GM23338 (cell line): ENCODE measurements at regions not wholly inside any gene's neighbourhood (a gene's known extent, or its start where the extent isn't known, plus 50 kb on each side); places are given as distances from the start of the nearest gene placed in this dataset.

Source experiments
- ATAC-seq: fragments of 200-7000 bp; cut with Tn5 transposase; 3 replicates; pipeline ENCODE4 v1.9.1; 2020
- DNase-seq: peaks from one replicate; pipeline ENCODE4 v3.0.0-alpha.2; 2015; ENCODE audit warnings: low spot score
- H2AFZ ChIP-seq: fragments of 200-600 bp; sonication (generic); 2 replicates; pipeline ENCODE4 v1.8.0; 2016; ENCODE audit warnings: antibody characterized with exemption, mild to moderate bottlenecking, moderate library complexity
- H3F3A ChIP-seq: fragments of 200-600 bp; sonication (generic); replicated peaks from 2 replicates; pipeline ENCODE4 v1.8.0; 2017; ENCODE audit warnings: antibody characterized with exemption, mixed run types, low read depth
- H3K27ac ChIP-seq: fragments of 200-600 bp; sonication (generic); 2 replicates; pipeline ENCODE4 v1.6.1; 2016; ENCODE audit warnings: low read depth
- H3K27me3 ChIP-seq: fragments of 200-600 bp; sonication (generic); 2 replicates; pipeline ENCODE4 v1.8.0; 2016; ENCODE audit warnings: mild to moderate bottlenecking, mixed run types, moderate library complexity; ENCODE audit not compliant: insufficient read depth
- H3K36me3 ChIP-seq: fragments of 200-600 bp; sonication (generic); 2 replicates; pipeline ENCODE4 v1.8.0; 2016; ENCODE audit warnings: mild to moderate bottlenecking; ENCODE audit not compliant: insufficient read depth
- H3K4me1 ChIP-seq: fragments of 200-600 bp; sonication (generic); 2 replicates; pipeline ENCODE4 v1.8.0; 2016; ENCODE audit warnings: mild to moderate bottlenecking, moderate library complexity; ENCODE audit not compliant: insufficient read depth
- H3K4me2 ChIP-seq: fragments of 200-600 bp; sonication (generic); 2 replicates; pipeline ENCODE4 v1.7.1; 2017; ENCODE audit warnings: mixed run types
- H3K4me3 ChIP-seq: fragments of 200-600 bp; sonication (generic); 2 replicates; pipeline ENCODE4 v1.6.1; 2016; ENCODE audit warnings: mixed run types
- H3K79me2 ChIP-seq: fragments of 200-600 bp; sonication (generic); replicated peaks from 2 replicates; pipeline ENCODE4 v1.8.0; 2017; ENCODE audit warnings: mild to moderate bottlenecking; ENCODE audit not compliant: insufficient read depth
- H3K9me2 ChIP-seq: fragments of 200-600 bp; sonication (generic); 2 replicates; pipeline ENCODE4 v1.8.0; 2017; ENCODE audit not compliant: insufficient read depth
- H4K20me1 ChIP-seq: fragments of 200-600 bp; sonication (generic); replicated peaks from 2 replicates; pipeline ENCODE4 v1.8.0; 2017; ENCODE audit warnings: mild to moderate bottlenecking; ENCODE audit not compliant: insufficient read depth
- H3K27ac Mint-ChIP-seq: 2 replicates; pipeline ENCODE4 v1.8.0; 2020; ENCODE audit warnings: inconsistent platforms, mild to moderate bottlenecking, moderate library complexity, mixed read lengths
- H3K27me3 Mint-ChIP-seq: 3 replicates; pipeline ENCODE4 v1.8.0; 2022; ENCODE audit warnings: low read depth, mild to moderate bottlenecking, moderate library complexity, mixed read lengths, inconsistent platforms; ENCODE audit not compliant: insufficient read depth, poor library complexity
- H3K36me3 Mint-ChIP-seq: 3 replicates; pipeline ENCODE4 v1.8.0; 2021; ENCODE audit warnings: low read depth, mild to moderate bottlenecking, inconsistent platforms, moderate library complexity, mixed read lengths
- H3K4me1 Mint-ChIP-seq: 3 replicates; pipeline ENCODE4 v1.8.0; 2020; ENCODE audit warnings: mild to moderate bottlenecking, inconsistent platforms, mixed read lengths
- H3K4me3 Mint-ChIP-seq: 3 replicates; pipeline ENCODE4 v1.8.0; 2021; ENCODE audit warnings: moderate library complexity, mild to moderate bottlenecking, inconsistent platforms, mixed read lengths
- H3K9me3 Mint-ChIP-seq: 3 replicates; pipeline ENCODE4 v1.8.0; 2020; ENCODE audit warnings: moderate library complexity, mild to moderate bottlenecking, inconsistent platforms, mixed read lengths
- CREB1 ChIP-seq: fragments of 250-450 bp; sonication (Bioruptor Pico); IDR thresholded peaks from 2 replicates; pipeline ENCODE4 v1.5.0; 2020; ENCODE audit warnings: low read depth, mild to moderate bottlenecking, moderate library complexity
- CTCF ChIP-seq, 2 experiments: fragments of 200-600 bp in 1 of 2; sonication (generic) in 1 of 2; conservative IDR thresholded peaks; 2 replicates each; pipeline versions ENCODE4 v1.5.1 to v1.6.1; 2016 to 2017; ENCODE audit warnings: antibody characterized with exemption in 2 of 2, low read depth in 2 of 2, mild to moderate bottlenecking in 2 of 2, moderate library complexity in 1 of 2
- ETS1 ChIP-seq: IDR thresholded peaks from 2 replicates; pipeline ENCODE4 v1.6.1; 2016; ENCODE audit warnings: antibody characterized with exemption
- EZH2 ChIP-seq: fragments of 200-600 bp; sonication (generic); IDR thresholded peaks from one replicate; pipeline ENCODE4 v1.8.0; 2017; ENCODE audit warnings: antibody characterized with exemption, mild to moderate bottlenecking, low read depth; ENCODE audit not compliant: unreplicated experiment
- JUNB ChIP-seq: IDR thresholded peaks from one replicate; pipeline ENCODE4 v1.6.1; 2016; ENCODE audit warnings: antibody characterized with exemption; ENCODE audit not compliant: unreplicated experiment
- ZNF114 ChIP-seq: fragments of 250-450 bp; sonication (Bioruptor Pico); IDR thresholded peaks from 2 replicates; pipeline ENCODE4 v1.5.0; 2020; ENCODE audit warnings: mild to moderate bottlenecking, moderate library complexity
- ZNF331 ChIP-seq: fragments of 250-450 bp; sonication (Bioruptor Pico); IDR thresholded peaks from 2 replicates; pipeline ENCODE4 v1.5.0; 2020; ENCODE audit warnings: low read depth, mild to moderate bottlenecking, moderate library complexity
- ZNF462 ChIP-seq: fragments of 250-450 bp; sonication (Bioruptor Pico); IDR thresholded peaks from 2 replicates; pipeline ENCODE4 v1.5.0; 2020; ENCODE audit warnings: mild to moderate bottlenecking, moderate library complexity

- Mint-ChIP-seq H3K27ac (no peak overlapping the region), H3K4me1 (0 out of 3 replicates have a peak, but pooled peaks cover 2% of the 10 kb centered on the region), H3K27me3 (peaks cover 2% of the 10 kb centered on the region), H3K36me3 (no peaks in the 10 kb centered on the region), H3K4me3 (no peak overlapping the region), H3K9me3 (no peaks in the 10 kb centered on the region)
- Histone ChIP-seq H4K20me1 (no peaks in the 10 kb centered on the region), H2AFZ (0 out of 2 replicates have a peak overlapping the region, but pooled peaks have one; percentile 64), H3K4me2 (no peak overlapping the region), H3K36me3 (no peaks in the 10 kb centered on the region), H3K9me2 (no peaks in the 10 kb centered on the region), H3K27ac (no peak overlapping the region), H3K79me2 (no peaks in the 10 kb centered on the region), H3K4me3 (no peak overlapping the region), H3K27me3 (no peaks in the 10 kb centered on the region), H3F3A (no peaks in the 10 kb centered on the region), H3K4me1 (peaks cover 3% of the 10 kb centered on the region)
- DNase-seq (no peak), ATAC-seq (no peak)
- TF ChIP-seq JUNB (no peak), ZNF331 (CRISPR knock-in tag) (no peak), EZH2 (no peak), CTCF (conservative IDR thresholded peaks at IDR 0.05; ENCODE audit: low read depth in 2 of 2) (no peak), CREB1 (CRISPR knock-in tag) (no peak), ETS1 (no peak), ZNF114 (no peak)
Observed at GRCh38 chr9:82613498-82613897, 449.4 kb downstream of the RASEF start.

GRCh38 chr9:82616545-82616944, 446.4 kb downstream of the RASEF start:
- H3K79me2 ChIP-seq, result no peaks in the 10 kb centered on the region
- H3K4me1 ChIP-seq, result no peaks in the 10 kb centered on the region
- TF ChIP-seq JUNB, result no peak
- no peak for TF ChIP-seq ZNF462
- no peak for TF ChIP-seq ZNF331 (CRISPR knock-in tag)
- no peak for TF ChIP-seq CREB1 (CRISPR knock-in tag)
- H3K4me3 ChIP-seq, result no peak overlapping the region
- H3K36me3 Mint-ChIP-seq, result no peaks in the 10 kb centered on the region
- no peaks in the 10 kb centered on the region for H3K27me3 ChIP-seq
- H3K9me2 ChIP-seq, result no peaks in the 10 kb centered on the region
- no peak overlapping the region for H3K27ac ChIP-seq
- no peaks in the 10 kb centered on the region for H3F3A ChIP-seq
- H2AFZ ChIP-seq, result peak overlapping the region; percentile 52
- H3K4me3 Mint-ChIP-seq, result no peak overlapping the region
- no peak overlapping the region for H3K4me2 ChIP-seq
- no peaks in the 10 kb centered on the region for H3K9me3 Mint-ChIP-seq
- no peaks in the 10 kb centered on the region for H4K20me1 ChIP-seq
- ATAC-seq, result no peak
- H3K27ac Mint-ChIP-seq, result no peak overlapping the region
- no peaks in the 10 kb centered on the region for H3K4me1 Mint-ChIP-seq
- DNase-seq, result no peak
- no peaks in the 10 kb centered on the region for H3K27me3 Mint-ChIP-seq
- H3K36me3 ChIP-seq, result no peaks in the 10 kb centered on the region
